Activated CD4-positive, CD25-positive, alpha-beta regulatory T cell treated with anti-CD3 and anti-CD28 coated beads, Interleukin-2, amount 50 U/mL, for 24 hours (primary cell): ENCODE measurements at regions not wholly inside any gene's neighbourhood (a gene's known extent, or its start where the extent isn't known, plus 50 kb on each side); places are given as distances from the start of the nearest gene placed in this dataset.

Experiments
- ATAC-seq, 2 donors: fragments of 150-1000 bp; cut with Tn5 transposase; one replicate each; pipeline ENCODE4 v1.10.0; 2021; ENCODE audit warnings: mild to moderate bottlenecking in 1 of 2, moderate library complexity in 1 of 2

- ATAC-seq, result no peak
These were observed 136.9 kb downstream of the SLC38A1 start for GRCh38 chr12:46131732-46132469.

- no peak for ATAC-seq
These were observed 137.3 kb upstream of the SCAF11 start for GRCh38 chr12:46127656-46128055.

DNA sequence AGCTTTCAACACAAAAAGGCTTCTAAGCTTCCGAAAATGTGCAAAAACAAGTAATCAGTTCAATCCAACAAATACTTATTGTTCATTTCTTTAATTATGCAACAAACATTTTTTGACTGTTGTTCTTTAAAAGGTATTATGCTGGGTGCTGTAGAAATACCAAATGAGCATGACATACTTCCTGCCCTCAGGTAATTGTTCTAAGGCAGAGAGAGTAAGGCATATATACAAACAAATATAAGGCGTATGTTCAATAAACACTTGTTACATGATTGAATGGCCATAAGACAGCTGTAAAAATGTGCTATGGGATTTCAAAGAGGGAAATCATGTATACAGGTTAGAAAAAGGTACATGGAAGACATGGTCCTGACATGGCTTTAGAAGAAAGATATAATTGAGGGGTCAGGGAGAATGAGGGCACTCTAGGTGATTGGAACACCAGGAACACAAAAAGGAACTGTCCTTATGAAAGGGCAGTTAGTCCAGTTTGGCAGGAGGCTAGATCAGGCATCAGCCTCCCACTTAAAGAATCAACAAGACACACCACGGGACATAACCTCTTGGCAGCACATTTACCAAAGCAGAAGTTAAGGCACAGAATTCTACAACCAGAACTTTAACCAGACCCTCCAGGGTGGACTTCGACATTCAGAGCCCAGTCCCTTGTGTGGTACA lies 135.8 kb upstream of the SCAF11 start:
- ATAC-seq, result no peak

- ATAC-seq, result peak; percentile 73 to 81
These were observed 134.7 kb upstream of the SCAF11 start for GRCh38 chr12:46124848-46125619.

DNA sequence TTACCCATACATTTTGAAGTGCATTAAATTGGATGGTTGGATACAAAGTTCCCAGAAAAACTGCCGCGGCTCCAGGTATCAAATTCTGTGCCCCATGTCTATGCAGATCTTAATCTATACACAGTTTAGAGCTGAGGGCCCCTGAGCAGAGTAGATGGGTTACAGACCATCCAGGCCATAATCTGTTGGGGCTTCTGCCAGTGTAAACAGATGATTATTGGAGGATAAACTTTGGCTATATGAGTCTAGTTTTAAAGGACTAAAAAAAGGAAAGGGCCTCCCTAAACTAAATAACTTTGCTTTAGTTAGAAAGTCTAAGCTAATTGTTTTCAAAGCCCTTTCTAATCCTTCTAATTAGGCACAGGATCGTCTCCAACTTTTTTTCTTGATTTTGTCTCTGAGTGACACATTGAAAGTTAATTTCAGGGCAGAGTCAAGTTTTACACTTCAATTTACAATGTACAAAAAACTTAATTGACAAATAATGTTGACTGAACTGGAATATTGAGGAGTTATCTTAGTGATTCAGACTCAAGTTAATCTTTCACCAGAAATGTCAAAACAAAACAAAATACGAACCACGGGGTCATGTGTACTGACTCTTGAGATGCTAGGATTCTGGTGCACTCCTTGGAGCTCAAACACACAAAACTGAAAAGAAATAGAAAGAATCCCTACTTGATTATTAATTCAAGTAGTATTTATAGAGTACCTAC lies 133.9 kb upstream of the SCAF11 start:
- no peak for ATAC-seq

GRCh38 chr12:46112364-46112763 lies 122.0 kb upstream of the SCAF11 start:
- no peak for ATAC-seq

DNA sequence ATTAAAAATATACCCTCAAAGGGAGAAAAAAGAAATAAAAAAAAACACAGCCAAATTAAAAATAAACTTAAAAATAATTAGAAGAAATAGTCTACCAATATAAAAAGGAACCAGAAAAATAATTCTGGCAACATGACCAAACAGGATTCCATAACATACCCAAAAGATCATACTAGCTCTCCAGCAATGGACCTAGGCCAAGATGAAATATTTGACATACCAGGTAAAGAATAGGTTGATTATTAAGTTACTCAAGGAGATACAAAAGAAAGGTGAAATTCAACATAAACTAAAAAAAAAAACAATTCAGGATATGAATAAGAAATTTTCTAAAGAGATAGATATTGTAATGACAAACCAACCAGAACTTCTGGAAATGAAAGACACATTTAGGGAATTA lies 121.3 kb upstream of the SCAF11 start:
- no peak for ATAC-seq

- no peak for ATAC-seq
These were observed 120.7 kb upstream of the SCAF11 start for GRCh38 chr12:46110928-46111699.

GRCh38 chr12:46110223-46110611 lies 119.8 kb upstream of the SCAF11 start:
- no peak for ATAC-seq

GRCh38 chr12:46109343-46110222 lies 119.2 kb upstream of the SCAF11 start:
- ATAC-seq, result no peak

GRCh38 chr12:46108721-46109120 lies 118.3 kb upstream of the SCAF11 start:
- ATAC-seq, result peak; percentile 13 to 58

GRCh38 chr12:46107591-46107990 lies 117.2 kb upstream of the SCAF11 start:
- ATAC-seq, result no peak

DNA sequence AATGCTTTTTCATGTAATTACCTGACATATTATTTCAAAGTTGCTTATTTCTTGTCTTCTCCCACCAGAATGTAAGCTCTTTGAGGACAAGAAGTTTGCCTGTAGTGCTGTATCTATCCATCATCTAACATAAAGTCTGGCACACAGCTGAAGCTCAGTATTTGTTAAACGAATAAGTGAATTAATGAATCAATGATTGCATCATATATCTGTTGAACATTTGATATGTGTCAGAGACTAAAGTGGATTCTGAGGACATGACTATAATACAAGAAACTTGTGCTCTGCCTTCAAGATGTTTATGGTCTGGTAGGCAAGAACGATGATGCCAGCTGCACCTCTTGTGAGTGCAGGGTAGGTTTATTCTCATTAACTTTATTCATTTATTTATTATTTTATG lies 115.4 kb upstream of the SCAF11 start:
- no peak for ATAC-seq

- no peak for ATAC-seq
These were observed 113.4 kb upstream of the SCAF11 start for GRCh38 chr12:46103559-46104383.

GRCh38 chr12:46101485-46101869 lies 111.1 kb upstream of the SCAF11 start:
- ATAC-seq, result no peak

DNA sequence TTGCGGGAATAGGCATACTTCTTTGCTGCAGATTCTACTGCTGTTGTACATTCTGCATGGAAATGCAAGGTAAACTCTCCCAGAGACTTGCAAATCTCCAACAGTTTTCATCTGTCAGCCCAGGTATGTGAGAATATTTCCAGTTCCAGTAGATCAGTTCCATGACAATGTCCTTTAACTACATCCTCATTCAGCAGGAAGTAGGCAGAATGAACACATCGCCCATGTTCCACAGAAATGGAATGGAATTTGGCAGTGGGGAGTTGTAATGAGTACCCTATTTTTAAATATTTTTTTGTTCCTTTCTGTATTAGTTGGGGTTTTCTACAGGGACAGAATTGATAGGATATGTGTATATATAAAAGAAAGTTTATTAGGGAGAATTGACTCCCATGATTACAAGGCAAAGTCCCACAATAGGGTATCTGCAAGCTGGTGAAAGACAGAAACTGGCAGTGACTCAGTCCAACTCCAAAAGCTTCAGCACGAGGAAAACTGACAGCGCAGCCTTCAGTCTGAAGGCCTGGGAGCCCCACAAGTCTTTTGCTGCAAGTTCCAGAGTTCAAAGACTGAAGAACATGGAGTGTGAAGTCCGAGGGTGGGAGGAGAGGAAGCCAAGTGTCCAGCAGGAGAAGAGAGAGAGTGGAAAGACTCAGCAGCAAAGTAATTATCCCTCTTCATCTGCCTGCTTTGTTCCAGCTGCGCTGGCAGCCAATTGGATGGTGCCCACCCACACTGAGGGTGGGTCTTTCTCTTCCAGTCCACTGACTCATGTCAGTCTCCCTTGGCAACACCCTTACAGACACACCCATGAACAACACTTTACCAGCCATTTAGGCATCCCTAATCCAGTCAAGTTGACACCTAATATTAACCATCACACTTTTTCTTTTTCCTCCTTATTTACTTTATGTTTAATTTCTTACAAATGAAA lies 110.4 kb upstream of the SCAF11 start:
- no peak for ATAC-seq

GRCh38 chr12:46089414-46090162 lies 99.2 kb upstream of the SCAF11 start:
- ATAC-seq, result no peak

- no peak for ATAC-seq
These were observed 97.6 kb upstream of the SCAF11 start for GRCh38 chr12:46087916-46088439.
